ENCODE measurements at regions not wholly inside any gene's neighbourhood (a gene's known extent, or its start where the extent isn't known, plus 50 kb on each side); places are given as distances from the start of the nearest gene placed in this dataset.

GRCh38 chr12:11540615-11541310, 108.7 kb upstream of the ETV6 start:
- no peak for TF ChIP-seq CTCF (IDR thresholded peaks at IDR 0.05)
- no peak for TF ChIP-seq JUN (CRISPR knock-in tag; IDR thresholded peaks at IDR 0.05)

All from WTC11 (cell line).